MM.1S (cell line): ENCODE measurements at regions not wholly inside any gene's neighbourhood (a gene's known extent, or its start where the extent isn't known, plus 50 kb on each side); places are given as distances from the start of the nearest gene placed in this dataset.

ENCODE experiments used
- DNase-seq: peaks from one replicate; pipeline ENCODE4 v3.0.0-alpha.2; 2015
- H2AFZ ChIP-seq: fragments of 300-600 bp; sonication (generic); 2 replicates; pipeline ENCODE4 v1.6.0; 2016; ENCODE audit warnings: antibody characterized with exemption, low read length
- H3F3A ChIP-seq: fragments of 300-600 bp; sonication (generic); 2 replicates; pipeline ENCODE4 v1.6.1; 2016; ENCODE audit warnings: mild to moderate bottlenecking, antibody characterized with exemption, low read length, moderate library complexity, mixed read lengths; ENCODE audit not compliant: insufficient read depth
- H3K27ac ChIP-seq: fragments of 300-600 bp; sonication (generic); 2 replicates; pipeline ENCODE4 v1.5.1; 2016; ENCODE audit warnings: mild to moderate bottlenecking, low read length
- H3K27me3 ChIP-seq: fragments of 300-600 bp; sonication (generic); replicated peaks from 2 replicates; pipeline ENCODE4 v1.6.0; 2016; ENCODE audit warnings: low read length; ENCODE audit not compliant: insufficient read depth
- H3K36me3 ChIP-seq: fragments of 300-600 bp; sonication (generic); replicated peaks from 2 replicates; pipeline ENCODE4 v1.6.1; 2016; ENCODE audit warnings: mild to moderate bottlenecking, low read length, mixed read lengths; ENCODE audit not compliant: insufficient read depth
- H3K4me1 ChIP-seq: fragments of 300-600 bp; sonication (generic); 2 replicates; pipeline ENCODE4 v1.6.1; 2016; ENCODE audit warnings: low read length, mixed read lengths
- H3K4me2 ChIP-seq: fragments of 300-600 bp; sonication (generic); 2 replicates; pipeline ENCODE4 v1.6.0; 2016; ENCODE audit warnings: low read depth, low read length
- H3K4me3 ChIP-seq: fragments of 300-600 bp; sonication (generic); 2 replicates; pipeline ENCODE4 v1.5.1; 2016; ENCODE audit warnings: low read length, mixed read lengths
- H3K79me2 ChIP-seq: fragments of 300-600 bp; sonication (generic); 2 replicates; pipeline ENCODE4 v1.6.1; 2016; ENCODE audit warnings: mixed run types, low read length, mixed read lengths
- H3K9ac ChIP-seq: fragments of 300-600 bp; sonication (generic); 2 replicates; pipeline ENCODE4 v1.6.1; 2016; ENCODE audit warnings: low read length, mixed read lengths
- H3K9me2 ChIP-seq: fragments of 300-600 bp; sonication (generic); replicated peaks from 2 replicates; pipeline ENCODE4 v1.6.1; 2016; ENCODE audit warnings: mild to moderate bottlenecking, low read length, mixed read lengths; ENCODE audit not compliant: insufficient read depth
- H3K9me3 ChIP-seq: fragments of 300-600 bp; sonication (generic); replicated peaks from 2 replicates; pipeline ENCODE4 v1.6.1; 2016; ENCODE audit warnings: mild to moderate bottlenecking, low read length, mixed read lengths; ENCODE audit not compliant: insufficient read depth
- H4K20me1 ChIP-seq: fragments of 300-600 bp; sonication (generic); 2 replicates; pipeline ENCODE4 v1.6.1; 2016; ENCODE audit warnings: mild to moderate bottlenecking, low read length, moderate library complexity, mixed read lengths; ENCODE audit not compliant: insufficient read depth
- EZH2 ChIP-seq: fragments of 300-600 bp; sonication (generic); optimal IDR thresholded peaks from 2 replicates; pipeline ENCODE3; 2017; ENCODE audit warnings: low read depth, mild to moderate bottlenecking, antibody characterized with exemption, low read length, mixed read lengths
- EZH2phosphoT487 ChIP-seq: fragments of 300-600 bp; sonication (generic); IDR thresholded peaks from 2 replicates; pipeline ENCODE4 v1.6.1; 2018; ENCODE audit warnings: antibody characterized with exemption, low read length
- TF ChIP-seq, protein P1 (sequence below): fragments of 300-600 bp; sonication (generic); IDR thresholded peaks from 2 replicates; pipeline ENCODE4 v1.5.1; 2016; ENCODE audit warnings: antibody characterized with exemption, low read length, mixed read lengths

DNA sequence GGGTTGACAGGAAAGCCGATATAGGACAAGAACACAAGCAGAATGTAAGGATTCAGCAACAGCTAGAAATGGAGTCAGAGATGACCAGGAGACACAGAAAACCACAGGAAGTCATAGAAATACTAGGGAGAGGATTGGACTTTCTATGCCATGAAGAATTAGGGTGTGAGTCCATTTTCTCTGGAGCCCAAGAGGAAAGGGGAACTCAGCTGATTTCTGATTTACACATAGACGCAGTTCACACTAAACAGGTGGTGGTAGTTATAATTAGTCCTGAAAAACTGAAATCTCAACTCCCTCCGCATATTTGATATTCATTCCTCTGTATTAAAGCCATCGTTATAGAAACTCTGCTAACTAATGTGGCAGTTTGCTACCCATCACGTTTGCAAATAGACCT, 292.7 kb upstream of the STT3B start:
- H3K9ac ChIP-seq, result no peak overlapping the region
- H3F3A ChIP-seq, result no peaks in the 10 kb centered on the region
- no peaks in the 10 kb centered on the region for H3K79me2 ChIP-seq
- H2AFZ ChIP-seq, result no peak overlapping the region
- H3K27me3 ChIP-seq, result no peaks in the 10 kb centered on the region
- H3K9me2 ChIP-seq, result no peaks in the 10 kb centered on the region
- no peak overlapping the region for H3K4me2 ChIP-seq
- H3K9me3 ChIP-seq, result no peaks in the 10 kb centered on the region
- no peaks in the 10 kb centered on the region for H3K36me3 ChIP-seq
- no peaks in the 10 kb centered on the region for H4K20me1 ChIP-seq
- H3K4me1 ChIP-seq, result no peaks in the 10 kb centered on the region
- no peak for DNase-seq
- H3K27ac ChIP-seq, result no peak overlapping the region
- no peak overlapping the region for H3K4me3 ChIP-seq
- no peak for TF ChIP-seq EZH2phosphoT487
- TF ChIP-seq, protein P1, sequence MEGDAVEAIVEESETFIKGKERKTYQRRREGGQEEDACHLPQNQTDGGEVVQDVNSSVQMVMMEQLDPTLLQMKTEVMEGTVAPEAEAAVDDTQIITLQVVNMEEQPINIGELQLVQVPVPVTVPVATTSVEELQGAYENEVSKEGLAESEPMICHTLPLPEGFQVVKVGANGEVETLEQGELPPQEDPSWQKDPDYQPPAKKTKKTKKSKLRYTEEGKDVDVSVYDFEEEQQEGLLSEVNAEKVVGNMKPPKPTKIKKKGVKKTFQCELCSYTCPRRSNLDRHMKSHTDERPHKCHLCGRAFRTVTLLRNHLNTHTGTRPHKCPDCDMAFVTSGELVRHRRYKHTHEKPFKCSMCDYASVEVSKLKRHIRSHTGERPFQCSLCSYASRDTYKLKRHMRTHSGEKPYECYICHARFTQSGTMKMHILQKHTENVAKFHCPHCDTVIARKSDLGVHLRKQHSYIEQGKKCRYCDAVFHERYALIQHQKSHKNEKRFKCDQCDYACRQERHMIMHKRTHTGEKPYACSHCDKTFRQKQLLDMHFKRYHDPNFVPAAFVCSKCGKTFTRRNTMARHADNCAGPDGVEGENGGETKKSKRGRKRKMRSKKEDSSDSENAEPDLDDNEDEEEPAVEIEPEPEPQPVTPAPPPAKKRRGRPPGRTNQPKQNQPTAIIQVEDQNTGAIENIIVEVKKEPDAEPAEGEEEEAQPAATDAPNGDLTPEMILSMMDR, result no peak
- no peak for TF ChIP-seq EZH2

DNA sequence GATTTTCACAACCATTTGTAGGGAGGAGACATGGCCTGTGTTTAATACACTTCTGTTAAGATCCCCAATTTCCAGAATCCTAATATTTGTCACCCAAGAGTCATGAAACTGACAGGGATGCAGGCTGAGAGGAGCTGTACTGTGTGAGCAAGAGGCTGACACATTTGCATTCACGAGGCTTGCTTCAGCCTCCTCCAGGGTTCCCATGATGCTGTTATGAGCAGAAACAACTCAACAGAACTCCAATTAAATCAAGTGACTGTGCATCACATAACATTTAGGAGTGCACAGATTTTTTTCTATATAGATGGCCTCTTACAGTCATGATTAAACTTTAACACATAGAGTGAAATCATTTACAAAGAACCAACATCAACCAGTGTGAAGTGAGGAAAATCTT, 292.3 kb upstream of the STT3B start:
- no peaks in the 10 kb centered on the region for H3K9me2 ChIP-seq
- H3K4me2 ChIP-seq, result no peak overlapping the region
- no peaks in the 10 kb centered on the region for H3K79me2 ChIP-seq
- H3K9ac ChIP-seq, result no peak overlapping the region
- no peaks in the 10 kb centered on the region for H3K9me3 ChIP-seq
- no peaks in the 10 kb centered on the region for H4K20me1 ChIP-seq
- DNase-seq, result no peak
- H3K27ac ChIP-seq, result no peak overlapping the region
- no peaks in the 10 kb centered on the region for H3F3A ChIP-seq
- H3K4me3 ChIP-seq, result no peak overlapping the region
- H3K4me1 ChIP-seq, result no peaks in the 10 kb centered on the region
- no peak overlapping the region for H2AFZ ChIP-seq
- H3K36me3 ChIP-seq, result no peaks in the 10 kb centered on the region
- TF ChIP-seq EZH2phosphoT487, result no peak
- TF ChIP-seq, protein P1, result no peak
- no peak for TF ChIP-seq EZH2
- no peaks in the 10 kb centered on the region for H3K27me3 ChIP-seq

DNA sequence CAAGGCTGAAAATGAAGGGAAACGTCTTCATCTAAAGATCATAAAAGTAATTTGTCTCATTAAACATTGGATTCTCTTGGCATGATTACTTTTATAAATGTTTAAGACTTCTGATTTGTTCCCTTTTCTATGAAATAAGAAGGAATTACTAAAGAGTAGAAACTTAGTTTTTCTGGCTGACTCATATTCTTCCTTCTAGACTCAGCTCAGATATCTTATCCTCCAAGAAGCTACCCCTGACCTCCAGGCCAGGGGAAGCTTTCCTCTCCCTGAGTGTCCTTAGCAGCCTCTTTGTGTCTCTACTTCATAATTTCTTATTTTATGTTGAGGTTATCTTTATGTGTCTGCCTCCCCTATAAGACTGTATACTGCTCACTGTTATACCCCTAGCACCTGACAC, 291.9 kb upstream of the STT3B start:
- Histone ChIP-seq H3K36me3 (no peaks in the 10 kb centered on the region), H3K27me3 (no peaks in the 10 kb centered on the region), H3K79me2 (no peaks in the 10 kb centered on the region), H3K9me3 (no peaks in the 10 kb centered on the region), H3K9me2 (no peaks in the 10 kb centered on the region), H2AFZ (no peak overlapping the region), H3K4me1 (no peaks in the 10 kb centered on the region), H3K4me2 (no peak overlapping the region), H3K4me3 (no peak overlapping the region), H4K20me1 (no peaks in the 10 kb centered on the region), H3K9ac (no peak overlapping the region), H3F3A (no peaks in the 10 kb centered on the region), H3K27ac (no peak overlapping the region)
- TF ChIP-seq, protein P1, result no peak
- TF ChIP-seq EZH2phosphoT487 (no peak), EZH2 (no peak)
- DNase-seq, result no peak

DNA sequence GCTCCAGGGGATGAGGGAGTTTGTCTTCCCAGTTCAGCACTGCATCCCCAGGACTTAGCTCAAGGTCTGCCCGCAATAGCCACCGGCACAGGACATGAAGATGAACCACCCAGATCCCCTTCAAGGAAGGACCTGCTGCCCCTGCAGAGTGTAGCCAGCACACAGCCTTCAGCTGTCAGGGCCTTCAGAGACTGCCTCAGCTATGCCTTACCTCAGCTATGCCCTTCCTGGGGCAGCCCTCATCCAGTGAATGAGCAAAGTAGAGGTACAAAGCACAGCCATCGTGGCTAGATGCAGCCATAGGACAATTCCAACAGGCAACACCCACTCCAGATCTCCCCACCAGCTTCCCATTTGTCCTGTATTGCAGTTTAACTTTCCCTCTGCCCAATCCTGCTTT, 291.2 kb upstream of the STT3B start:
- no peaks in the 10 kb centered on the region for H3K27me3 ChIP-seq
- no peaks in the 10 kb centered on the region for H4K20me1 ChIP-seq
- H3K4me3 ChIP-seq, result no peak overlapping the region
- no peak overlapping the region for H3K4me2 ChIP-seq
- H2AFZ ChIP-seq, result no peak overlapping the region
- H3K36me3 ChIP-seq, result no peaks in the 10 kb centered on the region
- no peak for DNase-seq
- no peak overlapping the region for H3K9ac ChIP-seq
- no peaks in the 10 kb centered on the region for H3K79me2 ChIP-seq
- no peaks in the 10 kb centered on the region for H3F3A ChIP-seq
- H3K9me2 ChIP-seq, result no peaks in the 10 kb centered on the region
- H3K27ac ChIP-seq, result no peak overlapping the region
- TF ChIP-seq EZH2 (no peak), EZH2phosphoT487 (no peak)
- TF ChIP-seq, protein P1, result no peak
- H3K4me1 ChIP-seq, result no peaks in the 10 kb centered on the region
- no peaks in the 10 kb centered on the region for H3K9me3 ChIP-seq
